Endothelial cell of umbilical vein (primary cell): ENCODE measurements at regions not wholly inside any gene's neighbourhood (a gene's known extent, or its start where the extent isn't known, plus 50 kb on each side); places are given as distances from the start of the nearest gene placed in this dataset.

Experiments
- BruUV-seq: library from RNA; stranded (reverse); fragments of 400-500 nt; replicated peaks from 2 replicates; lab custom pipeline; 2021; lab: Mats Ljungman, UMichigan
- CTCF ChIA-PET: fragments of 300-600, 350-600 bp; sonication (Branson Sonifier 250); formaldehyde crosslinking; loops from one replicate; lab custom pipeline; 2021; ENCODE audit warnings: antibody characterized with exemption, inconsistent platforms; lab: Charles Lee
- POLR2A ChIA-PET: fragments of 300-600, 350-600 bp; sonication (Branson Sonifier 250); formaldehyde crosslinking; loops from one replicate; lab custom pipeline; 2021; ENCODE audit warnings: antibody characterized with exemption, inconsistent platforms; lab: Charles Lee
- DNase-seq: peaks from one replicate; pipeline ENCODE4 v3.0.0-alpha.2; 2011; ENCODE audit warnings: low read depth, low spot score
- FAIRE-seq: peaks from 2 replicates; lab custom pipeline; 2011; peaks lifted over from hg19 to GRCh38; lab: Jason Lieb, UNC
- H2AFZ ChIP-seq: 2 replicates; pipeline ENCODE4 v1.6.0; 2012; ENCODE audit warnings: low read depth, low read length, control low read depth, inconsistent platforms
- H3K27ac ChIP-seq: 2 replicates; pipeline ENCODE4 v1.5.1; 2011; ENCODE audit warnings: low read depth, mild to moderate bottlenecking, control low read depth, low read length, moderate library complexity; ENCODE audit not compliant: insufficient read depth
- H3K27me3 ChIP-seq, 2 experiments: 2 replicates each; pipeline versions ENCODE4 v1.6.0 to v1.6.1; 2011; ENCODE audit warnings: low read length in 2 of 2, mixed read lengths in 1 of 2; ENCODE audit not compliant: control insufficient read depth in 2 of 2, insufficient read depth in 2 of 2
- H3K36me3 ChIP-seq, 2 experiments: 2 replicates in 1 of 2; 3 replicates in 1 of 2; pipeline ENCODE4 v1.5.1; 2011; ENCODE audit warnings: low read length in 2 of 2, mild to moderate bottlenecking in 1 of 2, moderate library complexity in 1 of 2; ENCODE audit not compliant: control insufficient read depth in 2 of 2, insufficient read depth in 2 of 2; ENCODE audit errors: extremely low read depth in 1 of 2
- H3K4me1 ChIP-seq: 3 replicates; pipeline ENCODE4 v1.5.1; 2011; ENCODE audit warnings: mild to moderate bottlenecking, low read length; ENCODE audit not compliant: control insufficient read depth, insufficient read depth; ENCODE audit errors: extremely low read depth
- H3K4me2 ChIP-seq: 2 replicates; pipeline ENCODE4 v1.6.1; 2011; ENCODE audit warnings: low read length, control low read depth, mixed read lengths; ENCODE audit not compliant: insufficient read depth
- H3K4me3 ChIP-seq, 3 experiments: fragments of 200-600 bp in 1 of 3; sonication (generic), shearing (Covaris generic) in 1 of 3; replicated peaks in 1 of 3; 2 replicates each; pipeline ENCODE4 v1.5.1; 2011 to 2016; ENCODE audit warnings: control low read depth in 3 of 3, low read length in 3 of 3, mild to moderate bottlenecking in 2 of 3, inconsistent platforms in 1 of 3, low read depth in 1 of 3, moderate library complexity in 1 of 3; ENCODE audit not compliant: insufficient read depth in 1 of 3
- H3K79me2 ChIP-seq: 2 replicates; pipeline ENCODE4 v1.6.0; 2012; ENCODE audit warnings: low read length, inconsistent platforms; ENCODE audit not compliant: control insufficient read depth, insufficient read depth
- H3K9ac ChIP-seq: replicated peaks from 2 replicates; pipeline ENCODE3; 2011; ENCODE audit warnings: low read length, control low read depth; ENCODE audit not compliant: insufficient read depth; ENCODE audit errors: extremely low read depth
- H3K9me1 ChIP-seq: replicated peaks from 3 replicates; pipeline ENCODE4 v1.6.0; 2011; ENCODE audit warnings: mild to moderate bottlenecking, low read length; ENCODE audit not compliant: control insufficient read depth, insufficient read depth; ENCODE audit errors: extremely low read depth
- H3K9me3 ChIP-seq: replicated peaks from 2 replicates; pipeline ENCODE4 v1.5.1; 2012; ENCODE audit warnings: low read length, inconsistent platforms; ENCODE audit not compliant: control insufficient read depth, insufficient read depth
- H4K20me1 ChIP-seq: replicated peaks from 2 replicates; pipeline ENCODE3; 2011; ENCODE audit warnings: mild to moderate bottlenecking, low read length; ENCODE audit not compliant: control insufficient read depth, insufficient read depth; ENCODE audit errors: extremely low read depth
- EZH2 ChIP-seq: IDR thresholded peaks from 2 replicates; pipeline ENCODE4 v1.6.1; 2012; ENCODE audit warnings: borderline replicate concordance, low read depth, mild to moderate bottlenecking, moderate library complexity, low read length, inconsistent platforms; ENCODE audit not compliant: severe bottlenecking
- FOS ChIP-seq: IDR thresholded peaks from 2 replicates; pipeline ENCODE4 v1.6.1; 2011; ENCODE audit warnings: mild to moderate bottlenecking, low read length, moderate library complexity, borderline replicate concordance; ENCODE audit not compliant: insufficient read depth
- GATA2 ChIP-seq: IDR thresholded peaks from 2 replicates; pipeline ENCODE4 v1.7.0; 2011; ENCODE audit warnings: low read depth, mild to moderate bottlenecking, moderate library complexity, mixed read lengths, low read length; ENCODE audit not compliant: insufficient read length, insufficient read depth
- JUN ChIP-seq: IDR thresholded peaks from 2 replicates; pipeline ENCODE4 v1.6.1; 2011; ENCODE audit warnings: borderline replicate concordance, low read depth; ENCODE audit not compliant: insufficient read length, insufficient read depth
- MYC ChIP-seq: IDR thresholded peaks from one replicate; pipeline ENCODE4 v1.6.1; 2011; ENCODE audit warnings: mild to moderate bottlenecking, low read depth, low read length
- POLR2A ChIP-seq: IDR thresholded peaks from 2 replicates; pipeline ENCODE4 v1.6.1; 2012; ENCODE audit warnings: low read depth, mild to moderate bottlenecking, control low read depth, low read length
- POLR2AphosphoS5 ChIP-seq: IDR thresholded peaks from 2 replicates; pipeline ENCODE4 v1.6.1; 2012; ENCODE audit warnings: low read depth, mild to moderate bottlenecking, control low read depth, low read length, moderate library complexity; ENCODE audit not compliant: insufficient read depth
- dilution Hi-C: fragments of 300-500 bp; cut with MboI; formaldehyde crosslinking; loops from one replicate; pipeline ENCODE4 v1.15.0; 2019; ENCODE audit warnings: low sequenced_read_pairs; ENCODE audit not compliant: extremely low pct_ligation_motif_present
- intact Hi-C: fragments of 100-400 bp; cut with micrococcal nuclease; formaldehyde crosslinking; loops from one replicate; pipeline ENCODE4 v1.10.0; 2022
- TF ChIP-seq, protein P1 (sequence below): IDR thresholded peaks from 2 replicates; pipeline ENCODE4 v1.6.1; 2011; ENCODE audit not compliant: insufficient read depth, insufficient read length
- TF ChIP-seq, protein P2 (sequence below), 2 donors: IDR thresholded peaks; 1 replicate in 1 of 2; 2 replicates in 1 of 2; pipeline ENCODE4 v1.5.1; 2011; ENCODE audit warnings: low read length in 2 of 2, mild to moderate bottlenecking in 2 of 2, moderate library complexity in 2 of 2, control low read depth in 1 of 2, inconsistent platforms in 1 of 2, low read depth in 1 of 2; ENCODE audit not compliant: insufficient read depth in 1 of 2; ENCODE audit errors: extremely low read depth in 1 of 2

DNA sequence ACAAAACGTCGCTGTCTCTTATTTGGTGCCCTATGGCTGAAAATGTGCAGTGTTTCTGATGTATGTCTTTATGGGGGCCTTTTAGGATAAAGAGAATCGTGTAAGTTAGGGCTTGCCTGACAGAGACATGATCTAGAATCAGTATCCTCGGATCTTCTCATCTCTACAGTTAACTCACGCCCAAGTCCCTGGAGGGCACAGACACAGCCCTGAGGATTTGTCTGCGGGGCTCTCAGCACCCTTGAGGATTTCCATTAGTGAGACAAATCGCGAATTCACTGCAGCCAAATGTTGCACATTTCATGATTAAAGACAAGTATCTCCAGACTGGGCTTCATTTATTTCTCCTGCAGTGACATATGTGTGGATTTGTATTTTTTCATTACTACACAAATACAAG is 552.7 kb downstream of the C6orf118 start:
- no peaks in the 10 kb centered on the region for H3K9me1 ChIP-seq
- H3K4me1 ChIP-seq: no peaks in the 10 kb centered on the region
- no peak overlapping the region for H3K4me2 ChIP-seq
- peaks cover 2% of the 10 kb centered on the region for H3K9me3 ChIP-seq
- dilution Hi-C loops: no loop called here
- ChIA-PET POLR2A (no interaction called here), CTCF (no interaction called here)
- FAIRE-seq: no peak
- TF ChIP-seq EZH2 (no peak), MYC (no peak), GATA2 (no peak), FOS (no peak), POLR2AphosphoS5 (no peak), JUN (no peak), POLR2A (no peak)
- TF ChIP-seq, protein P1, sequence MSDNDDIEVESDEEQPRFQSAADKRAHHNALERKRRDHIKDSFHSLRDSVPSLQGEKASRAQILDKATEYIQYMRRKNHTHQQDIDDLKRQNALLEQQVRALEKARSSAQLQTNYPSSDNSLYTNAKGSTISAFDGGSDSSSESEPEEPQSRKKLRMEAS: no peak
- TF ChIP-seq, protein P2, sequence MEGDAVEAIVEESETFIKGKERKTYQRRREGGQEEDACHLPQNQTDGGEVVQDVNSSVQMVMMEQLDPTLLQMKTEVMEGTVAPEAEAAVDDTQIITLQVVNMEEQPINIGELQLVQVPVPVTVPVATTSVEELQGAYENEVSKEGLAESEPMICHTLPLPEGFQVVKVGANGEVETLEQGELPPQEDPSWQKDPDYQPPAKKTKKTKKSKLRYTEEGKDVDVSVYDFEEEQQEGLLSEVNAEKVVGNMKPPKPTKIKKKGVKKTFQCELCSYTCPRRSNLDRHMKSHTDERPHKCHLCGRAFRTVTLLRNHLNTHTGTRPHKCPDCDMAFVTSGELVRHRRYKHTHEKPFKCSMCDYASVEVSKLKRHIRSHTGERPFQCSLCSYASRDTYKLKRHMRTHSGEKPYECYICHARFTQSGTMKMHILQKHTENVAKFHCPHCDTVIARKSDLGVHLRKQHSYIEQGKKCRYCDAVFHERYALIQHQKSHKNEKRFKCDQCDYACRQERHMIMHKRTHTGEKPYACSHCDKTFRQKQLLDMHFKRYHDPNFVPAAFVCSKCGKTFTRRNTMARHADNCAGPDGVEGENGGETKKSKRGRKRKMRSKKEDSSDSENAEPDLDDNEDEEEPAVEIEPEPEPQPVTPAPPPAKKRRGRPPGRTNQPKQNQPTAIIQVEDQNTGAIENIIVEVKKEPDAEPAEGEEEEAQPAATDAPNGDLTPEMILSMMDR (IDR thresholded peaks at IDR 0.05; ENCODE audit: extremely low read depth in 1 of 2, insufficient read depth in 1 of 2, low read depth in 1 of 2, low read length in 2 of 2): no peak
- intact Hi-C loops: no loop called here
- H3K27me3 ChIP-seq: no peaks in the 10 kb centered on the region
- H3K9ac ChIP-seq: no peak overlapping the region
- H3K79me2 ChIP-seq: no peaks in the 10 kb centered on the region
- no TSS peak for BruUV-seq
- H3K36me3 ChIP-seq: no peaks in the 10 kb centered on the region
- no peaks in the 10 kb centered on the region for H4K20me1 ChIP-seq
- no peak overlapping the region for H3K27ac ChIP-seq
- H2AFZ ChIP-seq: no peak overlapping the region
- DNase-seq: no peak
- H3K4me3 ChIP-seq: no peak overlapping the region
